ENCODE measurements at regions not wholly inside any gene's neighbourhood (a gene's known extent, or its start where the extent isn't known, plus 50 kb on each side); places are given as distances from the start of the nearest gene placed in this dataset.
"Not testable (repeated sequence)": the region's sequence is repeated elsewhere in the genome, so short reads cannot be mapped to it uniquely, and the experiment has no call there.

DNA sequence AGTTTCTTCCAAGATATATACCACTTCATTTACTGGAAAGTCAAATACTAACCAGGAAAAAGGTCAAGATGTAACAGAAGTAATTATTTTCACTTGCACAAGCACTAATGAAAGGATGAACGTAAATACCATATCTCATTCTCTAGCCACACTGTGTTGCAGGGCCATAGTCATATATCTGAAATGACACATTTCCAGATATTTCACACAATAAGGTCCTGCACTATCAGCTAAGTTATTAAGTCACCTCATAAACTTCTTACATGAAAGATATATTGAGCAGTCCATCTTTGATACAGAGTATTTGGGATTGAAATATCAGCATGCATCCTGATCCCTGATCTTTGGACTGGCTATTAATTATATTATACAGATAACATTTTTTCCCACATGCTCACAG is 783.3 kb upstream of the MGAT4C start:
- no peak for DNase-seq

DNA sequence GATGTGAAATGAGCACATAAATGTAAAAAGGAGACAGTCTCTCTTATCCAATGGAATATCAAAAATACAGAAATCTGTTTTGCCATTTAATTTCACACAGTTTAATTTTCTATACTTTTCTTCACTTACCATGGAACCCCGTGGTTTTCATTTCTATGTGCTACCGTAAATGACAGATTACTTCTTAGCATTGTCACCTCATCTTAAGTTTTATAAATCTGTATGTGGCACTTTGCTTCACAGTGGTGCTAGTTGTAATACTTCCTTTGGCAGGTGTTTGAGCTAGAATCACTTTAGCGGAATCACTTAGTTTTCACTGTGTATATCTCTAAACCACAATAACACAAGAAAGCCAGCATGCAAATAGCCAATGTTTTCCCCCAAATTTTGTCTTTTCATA is 781.9 kb upstream of the MGAT4C start:
- no peak for DNase-seq

DNA sequence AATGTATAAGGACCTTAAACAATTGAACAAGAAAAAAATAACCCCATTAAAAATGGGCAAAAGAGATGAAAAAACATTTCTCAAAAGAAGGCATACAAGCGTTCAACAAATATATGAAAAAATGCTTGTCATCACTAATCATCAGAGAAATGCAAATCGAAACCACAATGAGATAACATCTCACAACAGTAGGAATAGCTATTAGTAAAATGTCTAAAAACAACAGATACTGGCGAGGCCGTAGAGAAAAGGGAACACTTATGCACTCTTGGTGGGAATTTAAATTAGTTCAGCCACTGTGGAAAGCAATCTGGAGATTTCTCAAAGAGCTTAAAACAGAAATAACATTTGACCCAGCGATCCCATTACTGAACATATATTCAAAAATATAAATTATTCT is 769.8 kb upstream of the MGAT4C start:
- DNase-seq, result no peak

DNA sequence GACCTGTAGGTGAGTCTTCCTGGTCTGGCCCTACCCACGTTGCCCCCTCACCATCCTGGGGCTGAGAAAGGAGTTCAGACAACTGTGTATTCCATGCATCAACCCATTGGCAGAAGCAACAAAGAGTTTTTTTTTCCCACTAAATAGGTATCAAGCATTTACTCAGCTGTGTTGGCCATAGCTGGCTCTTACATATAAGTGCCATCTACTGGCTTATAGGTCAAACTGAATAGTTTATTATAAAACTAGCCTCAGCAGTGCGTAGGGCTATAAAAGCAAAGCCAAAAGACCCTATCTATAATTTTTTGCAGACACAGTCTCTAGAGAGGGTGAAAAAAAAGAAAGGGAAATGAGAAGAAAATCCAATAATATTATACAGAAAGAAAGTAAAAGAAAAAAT is 765.2 kb upstream of the MGAT4C start:
- no peak for DNase-seq

DNA sequence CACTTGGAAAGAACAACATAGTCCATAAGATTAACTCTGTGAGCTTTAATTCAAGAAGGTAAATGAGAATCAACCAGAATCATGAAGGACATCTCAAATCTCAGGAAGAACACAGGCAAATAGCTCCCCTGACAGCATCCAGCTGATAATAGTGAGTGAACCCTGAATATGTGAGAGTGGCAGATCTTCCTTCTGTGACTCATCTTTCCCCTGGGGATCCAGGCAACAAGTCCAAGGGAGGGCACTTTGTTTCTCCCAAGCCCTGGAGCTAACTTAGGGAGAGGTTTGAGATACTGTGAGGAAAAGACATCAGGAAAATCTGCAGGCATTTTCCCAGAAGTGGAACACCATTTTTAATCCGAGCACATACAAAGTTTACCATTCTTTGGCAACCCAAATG is 763.9 kb upstream of the MGAT4C start:
- no peak for DNase-seq

DNA sequence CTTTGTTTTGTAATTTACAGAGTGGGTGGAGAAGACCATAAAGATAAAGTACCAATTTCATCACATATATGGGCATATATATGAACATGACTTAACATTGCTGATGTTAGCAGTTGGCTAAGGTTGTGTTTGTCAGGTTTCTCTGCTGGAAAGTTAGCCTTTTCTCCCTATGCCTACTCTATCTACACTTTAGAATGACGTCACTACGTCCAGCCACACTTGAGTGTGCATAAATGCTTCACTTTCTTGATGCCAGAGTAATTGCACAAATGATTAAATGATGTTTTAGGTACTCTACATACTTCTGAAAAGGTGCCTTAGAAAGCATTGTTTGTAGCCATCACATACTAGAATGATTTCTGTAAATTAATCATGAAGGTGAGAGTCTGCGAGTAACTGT is 759.2 kb upstream of the MGAT4C start:
- DNase-seq, result no peak

DNA sequence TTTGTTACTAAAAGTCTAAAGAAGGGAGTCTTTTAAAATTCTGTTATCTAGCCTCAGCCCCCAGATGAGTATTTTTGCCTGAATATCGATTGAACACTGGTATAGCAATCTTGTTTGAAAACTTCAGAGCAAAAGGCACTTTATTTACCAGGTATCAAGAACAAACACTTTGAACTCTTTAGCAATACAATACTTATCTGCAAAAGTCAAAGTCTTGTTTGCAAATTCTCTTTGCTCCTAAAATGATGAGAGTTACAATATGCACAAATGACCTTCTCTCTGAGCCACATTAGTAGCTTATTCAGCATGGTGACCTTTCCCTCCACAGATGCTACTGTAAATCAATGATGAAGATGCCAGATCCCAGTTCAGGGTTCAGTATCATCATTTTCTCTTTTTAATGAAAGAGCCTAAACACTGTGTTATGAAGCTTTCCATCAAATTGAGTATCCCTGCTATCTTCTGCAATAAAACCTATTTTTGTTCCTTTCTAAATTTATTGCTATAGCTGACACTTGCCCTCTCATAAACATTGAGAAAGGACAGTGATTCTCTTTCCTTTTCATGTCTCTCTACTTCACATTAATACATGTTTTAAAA is 752.7 kb upstream of the MGAT4C start:
- DNase-seq, result no peak

DNA sequence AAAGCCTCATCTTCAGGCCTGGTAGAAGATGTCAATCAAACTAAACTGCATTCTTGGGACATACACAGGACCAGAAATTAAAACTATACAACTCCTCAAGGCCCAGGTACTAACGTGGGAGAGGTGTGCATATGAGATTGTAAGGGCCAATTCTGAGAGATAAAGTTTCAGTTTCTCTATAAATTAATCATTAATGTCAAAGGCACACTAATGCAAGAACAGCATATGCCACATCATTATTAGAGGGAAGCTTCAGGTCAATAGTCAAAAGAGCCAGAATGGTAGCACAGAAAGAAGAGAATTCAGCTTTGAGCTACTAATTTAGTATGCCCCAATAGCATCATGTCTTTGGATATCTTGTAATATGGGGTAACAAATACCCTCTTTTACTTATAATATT is 744.9 kb upstream of the MGAT4C start:
- no peak for DNase-seq

DNA sequence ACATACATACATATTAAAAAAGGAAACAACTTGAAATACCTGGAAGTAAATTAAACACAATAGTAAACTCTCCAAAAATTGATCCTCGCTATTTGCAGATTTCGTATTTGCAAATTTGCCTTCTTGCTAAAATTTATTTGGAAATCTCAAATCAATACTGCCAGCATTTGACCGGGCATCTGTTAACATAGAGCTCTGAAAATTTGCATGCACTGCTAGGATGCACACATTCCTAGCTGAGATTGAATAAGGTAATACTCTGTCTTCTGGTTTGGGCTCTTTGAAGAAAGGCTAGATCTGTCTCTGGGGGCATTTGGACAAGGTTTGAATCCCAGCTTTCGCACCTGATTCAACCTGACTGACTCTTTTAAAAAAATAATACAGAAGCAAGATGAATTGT is 729.1 kb upstream of the MGAT4C start:
- DNase-seq, result no peak

DNA sequence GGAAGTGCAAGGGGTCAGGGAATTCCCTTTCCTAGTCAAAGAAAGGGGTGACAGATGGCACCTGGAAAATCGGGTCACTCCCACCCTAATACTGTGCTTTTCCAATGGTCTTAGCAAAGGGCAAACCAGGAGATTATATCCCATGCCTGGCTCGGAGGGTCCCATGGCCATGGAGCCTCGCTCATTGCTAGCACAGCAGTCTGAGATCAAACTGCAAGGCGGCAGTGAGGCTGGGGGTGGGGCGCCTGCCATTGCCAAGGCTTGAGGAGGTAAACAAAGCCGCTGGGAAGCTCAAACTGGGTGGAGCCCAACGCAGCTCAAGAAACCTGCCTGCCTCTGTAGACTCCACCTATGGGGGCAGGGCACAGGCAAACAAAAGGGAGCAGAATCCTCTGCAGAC is 714.4 kb upstream of the MGAT4C start:
- not testable (repeated sequence) for DNase-seq

DNA sequence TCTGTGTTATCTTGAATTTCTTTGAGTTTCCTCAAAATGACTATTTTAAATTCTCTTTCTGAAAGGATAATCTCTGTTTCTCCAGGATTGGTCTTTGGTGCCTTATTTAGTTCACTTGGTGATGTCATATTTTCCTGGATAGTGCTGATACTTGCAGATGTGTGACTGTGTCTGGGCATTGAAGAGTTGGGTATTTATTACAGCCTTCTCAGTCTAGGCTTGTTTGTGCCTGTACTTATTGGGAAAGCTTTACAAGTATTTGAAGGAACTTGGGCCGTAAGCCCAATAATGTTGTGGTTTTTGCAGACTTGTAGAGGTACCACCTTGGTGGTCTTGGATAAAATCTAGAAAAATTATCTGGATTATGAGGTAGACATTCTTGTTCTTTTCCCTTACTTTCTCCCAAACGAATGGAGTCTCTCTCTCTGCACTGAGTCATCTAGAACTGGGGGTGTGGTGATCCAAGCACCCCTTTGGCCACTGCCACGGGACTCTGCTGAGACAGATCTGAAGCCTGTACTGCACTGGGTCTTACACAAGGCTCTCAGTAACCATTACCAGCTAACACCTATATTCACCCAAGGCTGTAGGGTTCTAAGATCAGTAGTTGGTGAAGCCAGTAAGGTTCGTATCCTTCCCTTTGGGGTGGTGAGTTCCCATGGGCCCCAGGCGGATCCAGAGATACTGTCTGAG is 703.7 kb upstream of the MGAT4C start:
- no peak for DNase-seq

DNA sequence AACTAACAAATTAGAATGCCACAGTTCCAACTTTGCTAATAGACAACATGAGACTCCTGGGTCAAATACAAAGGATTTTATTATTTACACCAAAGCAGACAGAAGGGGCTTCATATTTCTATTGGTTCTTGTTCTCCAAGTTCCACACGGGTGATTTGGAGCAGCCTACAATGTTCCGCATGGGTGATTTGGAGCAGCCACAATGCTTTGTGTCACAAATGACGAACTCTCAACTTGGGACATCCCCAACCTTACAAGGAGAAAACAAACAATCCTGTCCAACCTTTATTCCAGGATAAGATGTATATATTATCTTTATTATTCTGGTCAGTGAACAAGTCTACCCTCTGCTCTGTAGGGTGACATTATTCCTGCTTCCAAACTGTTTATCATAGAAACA is 694.3 kb upstream of the MGAT4C start:
- DNase-seq, result no peak

DNA sequence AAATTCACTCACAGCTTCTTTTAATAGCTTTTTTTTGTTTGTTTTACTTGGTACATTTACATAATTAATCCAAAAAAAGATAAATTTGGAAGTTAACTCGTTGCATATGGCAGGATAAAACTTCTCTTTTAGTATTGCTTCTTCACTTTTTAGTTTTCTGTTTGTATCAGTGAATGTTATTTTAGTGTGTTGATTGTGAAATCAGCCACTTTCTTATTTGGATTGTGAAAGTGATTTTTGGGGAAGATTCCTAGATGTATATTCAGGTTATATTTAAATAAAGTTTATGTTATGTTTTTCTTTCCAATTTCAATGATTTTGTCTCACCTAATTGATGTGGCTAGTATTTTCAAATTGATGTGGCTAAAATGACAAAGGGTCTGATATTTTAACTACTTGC is 693.9 kb upstream of the MGAT4C start:
- no peak for DNase-seq

DNA sequence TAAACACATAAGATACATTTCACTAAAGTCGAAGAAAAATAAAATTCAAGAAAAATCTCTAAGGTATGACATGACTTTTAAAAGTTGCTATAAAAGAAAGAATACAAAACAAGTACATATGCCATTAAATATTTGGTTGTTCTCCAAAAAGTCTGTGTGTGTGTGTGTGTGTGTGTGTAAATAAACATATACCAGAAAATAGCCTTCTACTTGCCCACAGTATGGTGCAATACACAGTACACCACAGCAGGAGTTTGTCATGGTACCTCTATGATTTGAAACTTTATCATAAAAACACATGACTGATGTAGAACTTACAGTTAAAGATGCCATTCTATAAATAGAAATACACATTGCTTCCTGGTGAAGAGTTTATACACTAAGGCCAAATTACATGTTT is 692.7 kb upstream of the MGAT4C start:
- DNase-seq, result no peak

DNA sequence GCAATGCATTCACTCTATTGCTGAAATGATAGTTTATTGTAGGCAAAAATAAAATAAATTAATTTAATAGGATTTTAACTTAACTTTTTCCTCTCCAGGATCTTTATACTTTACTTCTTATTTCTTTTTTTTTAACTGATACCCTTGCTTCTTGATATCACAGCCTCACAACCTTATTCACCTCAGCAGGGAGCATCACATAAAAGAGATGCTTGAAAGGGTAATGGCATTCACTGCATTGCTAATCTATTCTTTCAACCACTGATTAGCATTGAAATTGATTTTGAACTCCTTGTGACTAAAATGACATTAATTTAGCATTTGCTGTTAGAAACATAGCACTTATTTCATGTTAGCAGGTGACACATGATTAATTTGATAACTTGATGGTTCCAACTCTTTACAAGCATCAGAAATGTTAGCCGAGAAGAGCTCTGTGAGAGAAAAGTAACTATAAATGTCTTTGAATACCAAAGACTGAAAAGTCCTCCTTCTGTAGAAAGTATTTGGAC is 689.5 kb upstream of the MGAT4C start:
- no peak for DNase-seq

DNA sequence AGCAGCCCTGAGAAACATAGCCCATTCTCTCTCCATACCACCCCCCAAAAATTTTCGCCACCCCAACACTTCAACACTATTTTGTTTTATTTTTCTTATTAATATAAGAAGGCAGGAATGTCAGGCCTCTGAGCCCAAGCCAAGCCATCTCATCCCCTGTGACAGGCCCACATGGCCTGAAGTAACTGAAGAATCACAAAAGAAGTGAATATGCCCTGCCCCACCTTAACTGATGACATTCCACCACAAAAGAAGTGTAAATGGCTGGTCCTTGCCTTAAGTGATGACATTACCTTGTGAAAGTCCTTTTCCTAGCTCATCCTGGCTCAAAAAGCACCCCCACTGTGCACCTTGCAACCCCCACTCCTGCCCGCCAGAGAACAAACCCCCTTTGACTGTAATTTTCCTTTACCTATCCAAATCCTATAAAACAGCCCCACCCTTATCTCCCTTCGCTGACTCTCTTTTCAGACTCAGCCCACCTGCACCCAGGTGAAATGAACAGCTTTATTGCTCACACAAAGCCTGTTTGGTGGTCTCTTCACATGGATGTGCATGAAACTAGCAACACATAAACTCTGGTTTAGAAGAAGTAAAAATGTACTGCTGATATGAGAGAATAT is 688.1 kb upstream of the MGAT4C start:
- not testable (repeated sequence) for DNase-seq

DNA sequence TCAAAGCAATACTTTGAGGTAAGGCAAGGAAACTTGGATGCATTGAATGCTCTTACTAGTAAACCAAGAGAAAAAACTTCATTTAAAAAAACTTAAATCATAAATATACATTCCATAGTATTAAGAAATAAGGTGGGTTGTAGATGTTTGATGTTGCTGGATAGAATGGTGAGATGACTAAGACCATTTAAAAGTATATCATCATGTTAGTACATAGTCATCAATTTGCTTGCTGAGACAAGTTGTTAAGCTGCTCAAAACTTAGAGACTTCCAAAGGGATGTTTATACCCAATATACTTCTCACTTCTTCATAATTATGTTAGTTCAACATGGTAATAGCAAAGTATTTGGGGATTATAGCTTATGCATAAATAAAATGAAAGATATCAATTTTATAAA is 675.5 kb upstream of the MGAT4C start:
- DNase-seq, result no peak

DNA sequence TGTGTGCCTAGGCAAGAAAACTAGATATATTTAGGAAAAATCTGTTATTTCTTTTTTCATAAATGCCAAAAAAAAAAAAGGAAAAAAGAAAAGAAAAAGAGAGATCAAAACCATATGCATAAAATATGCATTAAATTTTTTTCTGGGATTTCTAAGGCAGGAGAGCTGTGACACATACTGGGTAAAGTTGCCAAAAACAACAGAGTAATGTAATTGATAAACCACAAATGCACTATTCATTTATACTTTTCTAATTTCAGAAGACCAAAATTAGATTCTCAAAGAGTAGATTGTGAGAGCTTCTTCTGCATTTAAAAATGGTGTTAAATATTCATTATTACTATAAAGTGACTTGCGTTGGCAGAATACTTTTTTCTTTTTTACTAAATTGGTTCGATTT is 673.8 kb upstream of the MGAT4C start:
- no peak for DNase-seq

DNA sequence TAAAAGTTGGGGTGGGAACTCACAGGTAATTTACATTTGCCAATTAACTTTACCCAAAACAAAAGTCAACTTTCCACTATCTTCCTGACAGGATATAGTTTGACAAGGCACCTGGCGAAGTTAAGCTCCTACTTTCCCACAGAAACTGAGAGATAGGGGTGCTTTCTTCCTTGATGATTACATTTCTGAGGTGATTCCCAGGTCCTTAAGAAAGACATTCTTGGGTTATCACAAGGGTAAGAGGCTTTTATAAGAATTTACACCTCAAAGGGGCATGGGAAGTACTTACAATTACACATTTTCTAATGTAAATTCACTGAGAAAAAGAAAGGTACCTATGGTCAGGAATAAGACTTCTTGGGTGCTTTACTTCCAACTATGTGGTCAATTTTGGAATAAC is 660.9 kb upstream of the MGAT4C start:
- DNase-seq, result no peak

DNA sequence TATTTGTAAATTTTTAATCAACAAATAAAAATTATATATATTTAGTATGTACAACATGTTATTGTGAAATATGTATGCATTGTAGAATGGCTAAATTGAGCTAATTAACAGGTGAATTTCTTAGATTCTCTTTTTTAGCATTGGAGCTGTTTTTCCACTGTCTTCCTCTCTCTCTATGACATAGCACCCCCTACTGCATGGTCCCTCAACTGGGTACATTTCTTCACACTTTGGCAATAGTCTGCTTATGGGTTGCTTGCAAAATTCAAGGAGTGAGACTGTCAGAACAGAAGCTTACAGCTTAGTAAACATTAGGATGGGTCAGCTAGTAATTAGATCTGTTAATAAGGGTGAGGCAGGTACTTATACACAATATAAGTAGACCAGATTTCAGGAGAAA is 658.5 kb upstream of the MGAT4C start:
- no peak for DNase-seq

DNA sequence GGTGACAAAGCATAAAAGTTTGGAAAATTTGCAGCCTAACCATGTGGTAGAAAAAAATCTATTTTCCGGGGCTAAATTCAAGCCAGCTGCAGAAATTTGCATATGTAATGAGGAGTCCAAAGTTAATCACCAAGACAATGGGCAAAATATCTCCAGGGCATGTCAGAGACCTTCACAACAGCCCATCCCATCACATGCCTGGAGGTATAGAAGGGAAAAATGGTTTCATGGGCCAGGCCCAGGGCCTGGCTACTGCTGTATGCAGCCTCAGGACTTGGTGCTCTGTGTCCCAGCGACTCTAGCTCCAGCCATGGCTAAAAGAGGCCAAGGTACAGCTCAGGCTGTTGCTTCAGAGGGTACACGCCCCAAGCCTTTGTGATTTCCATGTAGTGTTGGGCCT is 655.8 kb upstream of the MGAT4C start:
- DNase-seq, result no peak

DNA sequence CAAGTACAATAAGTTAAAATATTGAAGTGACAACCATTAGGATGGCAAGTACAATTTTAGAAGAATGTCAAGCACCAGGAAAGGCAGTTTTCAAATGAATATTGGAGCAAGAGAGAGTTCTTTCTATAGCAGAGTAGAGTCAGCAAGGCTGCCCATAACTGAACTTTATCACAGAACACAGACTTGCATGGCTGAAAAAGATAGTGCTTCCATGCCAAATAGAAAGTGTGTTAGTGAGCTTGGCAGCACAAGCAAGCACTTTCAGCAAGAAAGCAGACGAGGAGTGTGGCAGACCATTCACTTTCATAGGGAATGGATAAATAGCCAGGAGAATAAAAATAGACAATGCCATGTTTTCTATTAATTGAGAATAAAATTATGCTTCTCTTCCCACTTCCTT is 647.0 kb upstream of the MGAT4C start:
- no peak for DNase-seq

DNA sequence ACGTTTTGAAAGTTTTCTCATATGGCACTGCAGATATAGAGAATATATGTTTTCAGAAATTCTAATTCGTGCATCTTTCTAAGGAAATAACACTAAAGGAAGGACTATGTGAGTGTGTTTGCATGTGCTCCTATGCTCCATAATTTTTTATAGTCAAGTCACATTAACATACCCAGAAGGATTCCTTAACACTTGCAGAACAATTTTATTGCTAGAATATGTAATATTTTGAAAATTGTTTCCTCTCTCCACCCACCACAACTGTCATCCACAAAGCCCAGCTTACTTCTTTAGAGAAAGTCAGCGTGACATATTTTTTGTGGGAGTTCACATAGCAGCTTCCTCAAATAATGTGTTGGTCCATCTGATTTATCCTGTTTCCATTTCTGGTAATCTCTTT is 604.6 kb upstream of the MGAT4C start:
- DNase-seq, result no peak

DNA sequence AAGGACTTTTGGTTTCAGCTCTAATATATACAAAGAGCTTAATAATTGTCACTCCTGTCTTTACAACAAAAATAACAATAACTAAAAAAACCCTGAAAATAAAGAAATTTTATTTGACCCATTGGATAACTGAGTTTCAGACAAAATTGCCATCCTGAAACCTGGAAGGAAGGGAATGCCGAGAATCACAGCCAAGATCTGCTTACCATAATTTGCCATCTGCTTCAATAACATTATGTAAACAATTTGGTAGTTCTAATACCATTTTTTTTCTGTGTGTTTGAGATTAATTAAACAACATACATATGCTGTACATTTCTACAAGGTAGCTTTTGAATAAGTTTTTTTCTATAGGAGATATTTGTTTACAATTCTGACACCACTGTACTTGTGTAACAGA is 596.3 kb upstream of the MGAT4C start:
- no peak for DNase-seq

DNA sequence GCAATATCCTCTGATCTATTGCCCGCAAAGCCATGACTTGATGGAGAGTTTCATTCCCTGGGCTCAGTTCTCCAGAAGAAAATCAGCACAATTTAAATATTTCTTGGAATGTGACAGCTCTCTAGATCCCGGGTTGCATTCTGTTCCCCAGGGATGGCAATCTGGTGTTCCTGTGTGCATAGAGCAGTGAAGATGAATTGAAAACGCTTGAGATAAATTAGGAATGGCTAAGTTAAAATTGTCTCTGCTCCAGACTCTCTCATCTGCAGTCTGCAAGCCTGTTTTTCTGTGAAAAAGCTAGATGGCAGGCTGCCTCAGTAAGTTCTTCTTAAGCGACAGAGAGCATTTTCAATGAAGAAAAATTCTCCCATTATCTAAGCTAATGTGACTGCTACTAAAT is 582.5 kb upstream of the MGAT4C start:
- no peak for DNase-seq

Measured in inflammatory macrophage treated with lipopolysaccharide for 4 hours (primary cell).